Stimulated activated CD4-positive, alpha-beta T cell treated with anti-CD3 and anti-CD28 coated beads, Interleukin-15, amount 100 ng/mL, for 48 hours (primary cell): ENCODE measurements at regions not wholly inside any gene's neighbourhood (a gene's known extent, or its start where the extent isn't known, plus 50 kb on each side); places are given as distances from the start of the nearest gene placed in this dataset.

Experiments
- DNase-seq, 2 donors: peaks; one replicate each; pipeline ENCODE4 v3.0.0-alpha.2; 2020; ENCODE audit warnings: low read depth in 2 of 2

DNA sequence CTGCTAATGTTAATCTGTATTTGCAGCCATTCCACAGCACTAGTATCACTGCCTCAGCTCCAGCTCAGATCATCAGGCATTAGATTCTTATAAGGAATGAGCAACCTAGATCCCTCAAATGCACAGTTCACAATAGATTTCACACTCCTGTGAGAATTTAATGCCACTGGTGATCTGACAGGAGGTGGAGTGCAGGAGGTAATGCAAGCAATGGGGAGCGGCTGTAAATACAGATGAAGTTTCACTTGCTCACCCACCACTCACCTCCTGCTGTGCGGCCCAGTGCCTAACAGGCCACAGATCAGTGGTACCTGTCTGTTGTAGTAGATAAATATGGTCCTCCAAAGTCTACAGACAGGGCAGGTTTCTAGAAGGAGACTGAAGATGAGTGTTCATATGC lies 97.7 kb upstream of the TMEFF2 start:
- DNase-seq, result no peak

DNA sequence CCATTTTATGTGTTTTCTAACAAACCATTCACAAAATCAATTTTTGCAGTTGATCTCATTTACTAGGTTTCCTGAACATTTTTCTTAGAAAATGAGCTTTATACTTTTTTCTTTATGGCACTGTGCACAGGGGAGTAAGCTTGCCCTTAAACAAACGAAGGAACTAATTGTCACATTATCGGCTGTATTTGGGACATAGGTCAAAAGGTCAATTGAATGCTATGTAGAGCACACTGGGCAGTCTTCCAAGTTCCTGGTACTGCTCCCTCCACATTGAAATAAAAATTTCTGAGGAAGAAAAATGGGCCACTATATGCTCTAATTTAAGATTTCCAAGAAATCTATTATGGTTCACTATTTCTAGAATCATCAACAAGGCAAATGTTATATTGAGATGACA lies 93.6 kb upstream of the TMEFF2 start:
- DNase-seq, result no peak

DNA sequence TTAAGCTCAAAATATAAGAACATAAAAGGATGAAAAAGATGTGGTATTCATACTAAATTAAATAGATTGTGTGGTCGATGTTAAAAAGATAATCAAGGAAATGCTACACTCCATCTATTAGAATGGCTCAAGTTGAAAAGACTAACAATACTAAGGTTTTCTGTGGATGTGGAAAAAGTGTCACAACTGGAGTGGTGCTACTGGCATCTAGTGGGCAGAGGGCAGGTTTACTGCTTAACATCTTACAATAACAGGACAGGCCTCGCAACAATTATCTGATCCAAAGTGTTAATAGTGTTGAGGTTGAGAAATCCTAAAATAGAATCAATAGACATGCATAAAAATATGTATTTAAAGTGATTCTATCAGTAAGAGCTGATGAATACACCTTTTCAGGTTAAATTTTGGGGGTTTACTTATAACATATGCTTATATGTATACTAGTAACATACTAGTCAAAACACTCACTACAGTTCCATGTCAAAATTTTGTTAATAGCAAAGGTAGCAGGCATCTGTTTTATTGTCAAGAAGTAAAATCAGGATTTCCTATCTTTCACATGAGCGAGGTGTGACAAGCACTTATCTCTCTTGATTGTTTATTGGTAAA lies 91.5 kb upstream of the TMEFF2 start:
- DNase-seq, result no peak

DNA sequence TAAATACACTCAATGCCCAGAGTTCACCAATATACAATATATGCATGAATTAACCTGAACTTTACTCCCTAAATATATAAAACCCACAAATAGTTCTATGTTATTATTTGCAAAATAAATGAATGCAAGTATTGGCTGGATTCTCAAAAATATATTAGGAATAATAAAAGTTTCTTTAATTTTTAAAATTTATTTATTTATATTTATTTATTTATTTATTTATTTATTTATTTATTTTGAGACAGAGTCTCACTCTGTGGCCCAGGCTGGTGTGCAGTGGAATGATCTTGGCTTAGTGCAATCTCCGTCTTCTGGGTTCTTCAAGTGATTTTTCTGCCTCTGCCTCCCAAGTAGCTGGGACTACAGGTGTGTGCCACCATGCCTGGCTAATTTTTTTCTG lies 88.7 kb upstream of the TMEFF2 start:
- no peak for DNase-seq

DNA sequence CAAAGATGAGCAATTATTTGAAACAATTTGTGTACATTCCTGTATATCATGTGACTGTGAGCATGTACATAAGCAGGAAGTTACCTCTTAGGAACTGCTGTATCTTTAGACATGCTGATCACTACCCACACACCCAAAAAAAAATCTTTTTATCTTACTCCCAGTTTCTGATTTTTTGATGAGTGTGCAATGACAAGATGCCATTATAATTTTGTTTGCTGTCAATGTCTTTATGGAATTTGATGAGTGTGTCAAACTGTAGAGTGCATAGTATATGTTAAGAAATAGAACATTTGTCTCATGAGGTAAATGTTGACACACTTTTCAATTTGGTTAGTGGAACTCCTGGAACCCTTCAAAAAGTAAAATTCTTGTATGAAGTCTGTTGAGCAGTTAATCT lies 84.0 kb upstream of the TMEFF2 start:
- DNase-seq, result no peak

DNA sequence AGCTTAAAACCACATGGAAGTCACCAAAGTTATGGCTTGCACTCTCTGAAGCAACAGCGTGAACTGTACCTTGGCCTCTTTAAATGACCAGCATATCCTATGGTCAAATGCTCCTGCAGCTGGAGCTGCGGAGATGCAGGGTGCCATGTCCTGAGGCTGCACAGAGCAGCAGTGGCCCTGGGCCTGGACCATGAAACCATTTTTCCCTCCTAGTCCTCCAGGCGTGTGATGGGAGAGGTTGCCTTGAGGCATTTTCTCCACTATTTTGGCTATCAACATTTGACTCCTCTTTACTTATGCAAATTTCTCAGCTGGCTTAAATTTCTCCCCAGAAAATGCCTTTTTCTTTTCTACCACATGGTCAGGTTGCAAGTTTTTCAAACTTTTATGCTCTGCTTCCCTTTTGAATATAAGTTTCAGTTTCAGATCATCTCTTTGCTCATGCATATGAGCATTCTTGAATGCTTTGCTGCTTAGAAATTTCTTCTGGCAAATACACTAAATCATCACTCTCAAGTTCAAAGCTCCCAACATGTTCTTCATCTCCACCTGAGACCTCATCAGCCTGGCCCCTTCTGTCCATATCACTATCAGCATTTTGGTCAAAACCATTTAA lies 82.9 kb upstream of the TMEFF2 start:
- no peak for DNase-seq

DNA sequence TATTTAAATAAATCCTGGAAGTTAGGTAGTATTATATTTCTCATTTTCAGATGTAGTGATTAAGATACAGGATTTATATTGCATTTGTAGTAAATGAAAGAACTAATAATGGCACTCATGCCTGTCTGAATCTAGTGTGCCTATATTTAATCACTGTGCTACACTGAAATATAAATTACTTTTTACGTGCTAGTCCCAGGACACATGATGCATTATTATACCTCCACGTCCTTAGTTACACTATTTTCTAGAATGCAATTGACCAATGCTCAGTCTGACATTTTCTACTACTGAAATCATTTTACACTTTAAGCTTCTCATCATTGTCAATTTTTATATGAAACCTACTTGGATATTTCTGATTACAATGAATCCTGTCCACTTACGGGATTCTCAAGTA lies 80.9 kb upstream of the TMEFF2 start:
- no peak for DNase-seq

DNA sequence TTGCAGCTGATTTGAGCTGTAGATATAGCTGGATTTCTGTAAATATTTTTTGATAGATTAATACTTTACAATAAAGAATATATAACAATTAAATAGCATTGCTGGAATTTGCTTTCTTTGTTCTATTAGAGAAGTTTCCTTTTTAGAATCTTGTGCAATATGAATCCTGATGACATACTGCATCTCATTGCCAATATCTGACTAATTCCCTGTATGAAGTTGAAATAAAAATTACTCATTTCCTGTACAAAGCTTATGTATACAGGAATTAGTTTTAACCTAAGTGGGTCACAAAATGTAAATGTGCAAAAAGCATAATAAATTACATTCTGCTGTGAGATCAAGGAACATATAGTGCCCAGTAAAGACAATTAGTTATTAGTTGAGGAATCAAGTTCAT lies 72.8 kb upstream of the TMEFF2 start:
- DNase-seq, result no peak

DNA sequence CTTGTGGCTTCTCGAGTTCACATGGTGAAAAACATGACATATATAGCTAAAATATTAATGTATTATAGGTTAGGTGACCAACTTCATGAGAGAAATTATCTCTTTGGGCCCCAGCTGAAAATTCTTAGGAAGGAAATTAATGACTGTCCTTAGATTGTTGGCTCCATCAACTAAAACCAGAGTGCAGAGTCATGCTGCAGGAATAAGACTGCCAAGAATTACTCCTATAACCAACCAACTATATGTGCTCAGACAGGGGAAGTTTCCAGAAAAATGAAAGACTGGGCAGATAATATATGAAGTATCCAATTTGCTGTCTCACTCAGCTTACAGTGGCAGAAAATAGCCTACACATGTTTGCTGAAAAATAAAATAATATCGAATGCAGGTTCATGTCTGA lies 71.0 kb upstream of the TMEFF2 start:
- no peak for DNase-seq

DNA sequence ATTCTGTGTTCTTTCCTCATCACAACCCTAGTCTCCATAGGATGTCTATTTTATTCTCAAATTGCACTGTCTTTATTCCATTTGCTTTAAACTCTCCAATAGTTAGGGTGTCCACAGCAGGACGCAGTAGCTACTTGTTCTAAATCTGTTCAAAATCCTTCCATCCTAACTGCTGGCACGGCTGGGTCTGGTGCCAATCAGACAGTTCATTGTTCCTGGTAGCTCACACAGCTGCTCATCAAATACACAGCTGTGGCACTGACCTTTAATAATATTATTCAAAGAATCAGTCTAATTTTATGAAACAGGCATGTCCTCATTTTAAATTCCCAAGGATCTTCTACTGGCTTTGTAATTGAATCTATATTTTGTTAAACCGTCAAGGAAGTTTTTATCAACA lies 59.7 kb upstream of the TMEFF2 start:
- no peak for DNase-seq

DNA sequence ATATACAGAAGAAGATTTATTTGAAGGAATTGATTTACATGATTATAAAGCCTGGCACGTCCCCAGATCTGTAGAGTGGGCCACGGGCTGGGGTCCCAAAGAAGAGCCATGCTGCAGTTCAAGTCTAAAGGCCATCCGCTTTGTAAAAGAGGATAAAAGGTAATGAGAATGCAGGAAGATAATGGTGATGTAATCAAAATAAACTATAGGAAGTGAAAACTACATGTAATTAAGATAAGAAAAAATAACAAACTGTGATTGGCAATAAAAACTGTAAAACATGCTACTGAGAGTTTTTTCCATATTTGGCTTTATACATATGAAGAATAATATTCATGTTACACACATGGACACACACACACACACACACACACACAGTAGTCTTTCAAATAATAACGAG lies 59.0 kb upstream of the TMEFF2 start:
- DNase-seq, result no peak

DNA sequence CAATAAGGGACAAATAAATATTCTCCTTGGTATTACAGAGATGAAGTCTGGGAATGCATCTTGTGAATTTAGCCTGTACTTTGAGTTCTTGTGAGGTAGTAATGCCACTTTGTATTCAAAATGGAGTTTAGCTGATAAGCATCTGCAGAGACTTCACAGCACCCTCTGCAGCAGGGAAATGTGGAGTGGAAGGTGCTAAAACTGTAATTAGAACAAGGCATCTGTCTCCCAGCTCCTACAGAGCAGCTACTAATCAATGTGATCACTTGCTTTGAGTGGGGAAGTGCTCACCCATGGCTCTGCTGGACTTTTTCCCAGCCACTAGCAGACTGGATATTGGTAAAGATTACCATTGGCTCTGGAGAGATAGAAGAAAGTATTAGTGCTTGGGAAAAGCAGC lies 56.2 kb upstream of the TMEFF2 start:
- DNase-seq, result no peak

DNA sequence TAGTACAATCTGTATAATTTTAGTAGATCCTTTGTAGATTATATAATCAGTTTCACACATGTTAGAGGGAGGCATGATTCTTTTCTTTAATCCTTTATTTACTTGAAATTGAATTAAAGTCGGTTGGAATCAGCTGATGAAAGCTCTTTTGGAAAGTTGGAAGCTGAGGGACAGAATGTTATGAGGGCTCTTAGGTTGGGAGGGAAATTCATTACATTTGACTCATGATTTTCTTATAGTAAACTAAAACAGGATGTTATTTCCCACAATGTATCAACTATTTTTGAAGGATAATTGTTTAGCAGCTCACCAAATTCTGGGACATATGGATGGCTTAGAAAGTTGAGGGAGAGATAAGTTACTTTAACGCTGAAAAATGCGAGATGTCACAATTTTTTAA lies 52.7 kb upstream of the TMEFF2 start:
- DNase-seq, result no peak

DNA sequence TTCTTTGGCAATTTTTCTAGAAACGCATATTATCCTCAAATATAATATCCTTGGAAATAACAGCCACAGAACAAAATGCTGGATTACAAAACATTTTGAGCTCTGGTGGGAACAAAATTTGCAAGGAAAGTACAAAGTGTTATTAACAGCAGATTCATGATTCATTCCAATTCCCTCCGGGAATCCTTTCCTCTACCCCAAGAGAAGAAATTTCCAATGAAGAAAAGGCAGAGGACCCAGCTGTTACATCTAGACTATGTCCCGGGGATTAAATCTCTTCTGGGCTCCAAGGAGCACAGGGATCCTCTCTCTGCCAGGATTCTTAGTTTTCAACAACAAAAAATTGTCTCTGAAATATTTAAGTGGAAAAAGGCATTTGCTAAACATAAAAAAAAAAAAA lies 51.6 kb upstream of the TMEFF2 start:
- DNase-seq, result no peak

DNA sequence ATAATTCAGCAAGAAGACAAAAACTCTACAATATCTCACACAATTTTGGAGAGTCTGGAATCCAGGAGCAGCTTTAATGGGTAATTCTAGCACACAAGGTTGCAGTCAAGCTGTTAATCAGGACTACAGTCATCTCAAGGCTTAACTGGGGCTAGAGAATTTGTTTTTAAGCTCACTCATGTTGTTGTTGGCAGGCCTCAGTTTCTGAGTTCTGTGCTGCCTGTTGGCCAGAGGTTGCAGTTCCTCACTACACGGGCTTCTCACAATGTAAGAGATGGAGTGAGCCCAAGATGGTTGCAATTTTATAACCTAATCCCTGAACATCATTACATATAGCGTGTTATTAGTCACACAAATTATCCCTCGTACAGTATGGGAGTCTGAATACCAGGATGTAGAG lies 50.6 kb upstream of the TMEFF2 start:
- DNase-seq, result no peak
